IMR-90 (cell line): ENCODE measurements at regions not wholly inside any gene's neighbourhood (a gene's known extent, or its start where the extent isn't known, plus 50 kb on each side); places are given as distances from the start of the nearest gene placed in this dataset.

Source experiments
- ATAC-seq: fragments of 200-7000 bp; cut with Tn5 transposase; 2 replicates; pipeline ENCODE4 v1.9.1; 2020; ENCODE audit warnings: low read depth, mild to moderate bottlenecking, moderate library complexity
- BruUV-seq: library from RNA; stranded (reverse); fragments of 400-500 nt; replicated peaks from 2 replicates; lab custom pipeline; 2021; lab: Mats Ljungman, UMichigan
- CTCF ChIA-PET: fragments of 300-600 bp; formaldehyde crosslinking; extraction: SDS; loops from one replicate; lab custom pipeline; 2021; ENCODE audit warnings: antibody characterized with exemption; lab: Yijun Ruan, JAX
- POLR2A ChIA-PET: fragments of 300-600 bp; sonication (Branson Sonifier 250); formaldehyde crosslinking; loops from one replicate; lab custom pipeline; 2022; ENCODE audit warnings: antibody characterized with exemption; ENCODE audit not compliant: unreplicated experiment; lab: Charles Lee
- DNase-seq: peaks from one replicate; pipeline ENCODE4 v3.0.0; 2013
- H2AFZ ChIP-seq: replicated peaks from 2 replicates; pipeline ENCODE3; 2013; ENCODE audit warnings: low read length, mild to moderate bottlenecking; ENCODE audit not compliant: poor library complexity
- H2AK5ac ChIP-seq: 2 replicates; pipeline ENCODE4 v1.6.1; 2013; ENCODE audit warnings: low read depth, low read length, inconsistent platforms
- H2AK9ac ChIP-seq: replicated peaks from 2 replicates; pipeline ENCODE3; 2013; ENCODE audit warnings: mild to moderate bottlenecking, low read depth, low read length, moderate library complexity; ENCODE audit not compliant: poor library complexity
- H2BK120ac ChIP-seq: 2 replicates; pipeline ENCODE4 v1.6.1; 2013; ENCODE audit warnings: low read depth, low read length, inconsistent platforms
- H2BK15ac ChIP-seq: 3 replicates; pipeline ENCODE4 v1.6.1; 2013; ENCODE audit warnings: low read depth, low read length, inconsistent platforms
- H2BK20ac ChIP-seq: 2 replicates; pipeline ENCODE4 v1.6.1; 2013; ENCODE audit warnings: low read depth, mild to moderate bottlenecking, inconsistent platforms, low read length, moderate library complexity
- H2BK5ac ChIP-seq: 2 replicates; pipeline ENCODE4 v1.6.1; 2013; ENCODE audit warnings: mild to moderate bottlenecking, low read depth, low read length, inconsistent platforms; ENCODE audit not compliant: poor library complexity, severe bottlenecking
- H3K14ac ChIP-seq: replicated peaks from 2 replicates; pipeline ENCODE4 v1.6.1; 2013; ENCODE audit warnings: low read depth, low read length, inconsistent platforms
- H3K18ac ChIP-seq: 2 replicates; pipeline ENCODE4 v1.6.1; 2013; ENCODE audit warnings: low read depth, low read length, control low read depth
- H3K23ac ChIP-seq: 2 replicates; pipeline ENCODE4 v1.6.1; 2013; ENCODE audit warnings: low read depth, low read length, inconsistent platforms
- H3K27ac ChIP-seq: 2 replicates; pipeline ENCODE4 v1.5.1; 2013; ENCODE audit warnings: mild to moderate bottlenecking, control low read depth, low read length; ENCODE audit not compliant: insufficient read depth
- H3K27me3 ChIP-seq: 2 replicates; pipeline ENCODE4 v1.6.1; 2013; ENCODE audit warnings: low read length; ENCODE audit not compliant: control insufficient read depth, insufficient read depth
- H3K36me3 ChIP-seq: 2 replicates; pipeline ENCODE4 v1.6.1; 2013; ENCODE audit warnings: low read length, mixed read lengths; ENCODE audit not compliant: control insufficient read depth, insufficient read depth
- H3K4ac ChIP-seq: 2 replicates; pipeline ENCODE4 v1.6.1; 2013; ENCODE audit warnings: low read depth, low read length, inconsistent platforms
- H3K4me1 ChIP-seq: 2 replicates; pipeline ENCODE4 v1.6.1; 2013; ENCODE audit warnings: low read length, mixed read lengths; ENCODE audit not compliant: control insufficient read depth, insufficient read depth
- H3K4me2 ChIP-seq: 2 replicates; pipeline ENCODE4 v1.6.1; 2013; ENCODE audit warnings: low read depth, mild to moderate bottlenecking, control low read depth, low read length, moderate library complexity
- H3K4me3 ChIP-seq: 2 replicates; pipeline ENCODE4 v1.5.1; 2013; ENCODE audit warnings: low read depth, mild to moderate bottlenecking, control low read depth, low read length, moderate library complexity; ENCODE audit not compliant: insufficient read depth
- H3K56ac ChIP-seq: 2 replicates; pipeline ENCODE4 v1.6.1; 2013; ENCODE audit warnings: low read length, inconsistent platforms; ENCODE audit not compliant: insufficient read depth; ENCODE audit errors: extremely low read depth
- H3K79me1 ChIP-seq, 2 experiments: 2 replicates each; pipeline ENCODE4 v1.6.1; 2013; ENCODE audit warnings: low read length in 2 of 2, inconsistent platforms in 1 of 2, low read depth in 1 of 2
- H3K9ac ChIP-seq: 2 replicates; pipeline ENCODE4 v1.6.1; 2013; ENCODE audit warnings: low read depth, low read length, control low read depth
- H3K9me1 ChIP-seq: 2 replicates; pipeline ENCODE4 v1.6.1; 2013; ENCODE audit warnings: low read length, inconsistent platforms; ENCODE audit not compliant: insufficient read depth
- H3K9me3 ChIP-seq: 2 replicates; pipeline ENCODE4 v1.6.1; 2013; ENCODE audit warnings: low read length; ENCODE audit not compliant: control insufficient read depth, insufficient read depth
- H4K20me1 ChIP-seq: 2 replicates; pipeline ENCODE4 v1.6.1; 2013; ENCODE audit warnings: low read length, inconsistent platforms; ENCODE audit not compliant: insufficient read depth
- H4K5ac ChIP-seq: 2 replicates; pipeline ENCODE4 v1.6.1; 2013; ENCODE audit warnings: mild to moderate bottlenecking, low read depth, low read length, control low read depth
- H4K8ac ChIP-seq, 2 experiments: 2 replicates each; pipeline ENCODE4 v1.6.1; 2013; ENCODE audit warnings: low read depth in 2 of 2, low read length in 2 of 2, control low read depth in 1 of 2, inconsistent platforms in 1 of 2
- H4K91ac ChIP-seq: 2 replicates; pipeline ENCODE4 v1.6.1; 2013; ENCODE audit warnings: low read depth, low read length, inconsistent platforms; ENCODE audit not compliant: insufficient read depth
- BHLHE40 ChIP-seq: fragments of 150-350 bp; IDR thresholded peaks from 2 replicates; pipeline ENCODE4 v1.6.1; 2016; ENCODE audit warnings: mild to moderate bottlenecking, low read depth, low read length
- RFX5 ChIP-seq: IDR thresholded peaks from 2 replicates; pipeline ENCODE4 v1.8.0; 2012; ENCODE audit warnings: low read depth, mild to moderate bottlenecking, low read length, moderate library complexity
- WGBS, 2 experiments: methylation state at CpG; one replicate each; pipeline versions ENCODE4 v1.1.5 to v1.1.7; 2013; ENCODE audit warnings: missing lambda C conversion rate in 2 of 2; ENCODE audit not compliant: insufficient read length in 1 of 2; ENCODE audit errors: extremely low coverage in 2 of 2; 5-methylcytosine and 5-hydroxymethylcytosine counted together
- dilution Hi-C: fragments of 300-500 bp; cut with HindIII; formaldehyde crosslinking; loops from one replicate; pipeline ENCODE4 v1.14.3; 2018; ENCODE audit warnings: low sequenced_read_pairs; ENCODE audit not compliant: unreplicated experiment
- in situ Hi-C: fragments of 300-500 bp; cut with MboI; formaldehyde crosslinking; loops from 3 replicates; pipeline ENCODE4 v1.14.3; 2019; ENCODE audit warnings: low sequenced_read_pairs, inconsistent platforms, mixed read lengths
- intact Hi-C: fragments of 100-400 bp; cut with micrococcal nuclease; formaldehyde crosslinking; loops from 2 replicates; pipeline ENCODE4 v1.10.0; 2022

DNA sequence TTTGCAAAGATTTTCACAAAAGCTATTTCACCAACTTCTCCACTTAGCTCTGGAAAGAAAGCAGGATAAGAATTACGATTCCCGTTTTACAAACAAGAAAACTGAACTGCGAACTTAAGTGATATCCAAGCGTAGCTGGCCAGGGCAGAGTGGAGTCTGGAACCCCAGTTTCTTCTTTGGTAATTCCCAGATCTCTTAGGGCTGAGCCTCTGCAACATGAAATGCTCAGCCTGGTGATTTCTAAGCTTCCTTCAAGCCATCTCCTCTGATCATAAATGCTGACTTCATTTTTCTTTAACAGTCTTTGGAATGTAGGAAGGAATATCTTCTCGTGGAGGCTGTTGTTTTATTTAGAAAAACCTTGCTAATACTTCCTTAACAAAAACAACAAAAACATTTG, 620.0 kb downstream of the CCDC171 start:
- no peak for ATAC-seq
- Histone ChIP-seq H2BK120ac (no peak overlapping the region), H2AK5ac (no peak overlapping the region), H4K8ac (no peak overlapping the region), H4K91ac (no peak overlapping the region), H2BK5ac (no peak overlapping the region), H3K4me1 (no peaks in the 10 kb centered on the region), H3K27ac (no peak overlapping the region), H3K4ac (no peak overlapping the region), H3K18ac (no peak overlapping the region), H3K56ac (no peak overlapping the region), H2BK15ac (no peak overlapping the region), H3K36me3 (no peaks in the 10 kb centered on the region), H4K20me1 (no peaks in the 10 kb centered on the region), H2BK20ac (no peak overlapping the region), H3K23ac (no peak overlapping the region), H3K27me3 (peaks cover 2% of the 10 kb centered on the region; the same call in 1 of the 2 replicates), H3K4me3 (no peak overlapping the region), H2AFZ (no peak overlapping the region), H3K4me2 (no peak overlapping the region), H3K9me1 (no peaks in the 10 kb centered on the region), H3K14ac (no peak overlapping the region), H2AK9ac (no peak overlapping the region), H4K5ac (no peak overlapping the region), H3K9me3 (no peaks in the 10 kb centered on the region), H3K9ac (no peak overlapping the region), H3K79me1 (no peaks in the 10 kb centered on the region)
- TF ChIP-seq BHLHE40 (no peak), RFX5 (no peak)
- ChIA-PET CTCF (no interaction called here), POLR2A (no interaction called here)
- in situ Hi-C loops (no loop called here), intact Hi-C loops (loop anchor here (10.0 kb wide), 1 partner anchor 1442 kb away; no protein-coding TSS in a partner anchor), dilution Hi-C loops (no loop called here)
- no peak for DNase-seq
- WGBS, 2 experiments: 68% methylated on average over 3 of the region's 5 CpGs; no CpG with 5 or more reads in 1 of the 2 experiments
- BruUV-seq: no TSS peak
